GM12878 (cell line): ENCODE measurements at regions not wholly inside any gene's neighbourhood (a gene's known extent, or its start where the extent isn't known, plus 50 kb on each side); places are given as distances from the start of the nearest gene placed in this dataset.

Experiments
- ATAC-seq: fragments of 200-7000 bp; cut with Tn5 transposase; 3 replicates; pipeline ENCODE4 v1.9.1; 2020; ENCODE audit warnings: mild to moderate bottlenecking, moderate library complexity
- BruUV-seq: library from RNA; stranded (reverse); fragments of 400-500 nt; replicated peaks from 2 replicates; lab custom pipeline; 2021; lab: Mats Ljungman, UMichigan
- CTCF ChIA-PET: fragments of 300-600 bp; sonication (Branson Sonifier 250); formaldehyde crosslinking; extraction: SDS; loops from one replicate; lab custom pipeline; 2021; ENCODE audit warnings: inconsistent platforms; lab: Yijun Ruan, JAX
- POLR2A ChIA-PET: fragments of 350-600 bp; formaldehyde crosslinking; extraction: SDS; loops from one replicate; lab custom pipeline; 2021; ENCODE audit warnings: inconsistent platforms; lab: Charles Lee
- RAD21 ChIA-PET: fragments of 300-600 bp; sonication (Branson Sonifier 250); formaldehyde crosslinking; loops from one replicate; lab custom pipeline; 2023; ENCODE audit warnings: antibody characterized with exemption; ENCODE audit not compliant: unreplicated experiment; lab: Charles Lee
- SMC1A ChIA-PET: fragments of 300-600 bp; sonication (Branson Sonifier 250); formaldehyde crosslinking; loops from one replicate; lab custom pipeline; 2023; ENCODE audit not compliant: unreplicated experiment, uncharacterized antibody; lab: Charles Lee
- DNase-seq: peaks from one replicate; pipeline ENCODE4 v3.0.0-alpha.2; 2011; ENCODE audit warnings: low read depth, low spot score
- FAIRE-seq: peaks from 3 replicates; lab custom pipeline; 2011; peaks lifted over from hg19 to GRCh38; lab: Jason Lieb, UNC
- H2AFZ ChIP-seq: 2 replicates; pipeline ENCODE4 v1.6.0; 2011; ENCODE audit warnings: low read depth, low read length, control low read depth; ENCODE audit not compliant: control insufficient read depth
- H3K27ac ChIP-seq: 2 replicates; pipeline ENCODE4 v1.5.1; 2011; ENCODE audit warnings: control low read depth; ENCODE audit not compliant: control insufficient read depth, insufficient read depth
- H3K27me3 ChIP-seq, 2 experiments: replicated peaks in 1 of 2; 2 replicates each; pipeline versions ENCODE4 v1.6.0 to v1.6.1; 2011; ENCODE audit warnings: low read length in 1 of 2; ENCODE audit not compliant: control insufficient read depth in 2 of 2, insufficient read depth in 2 of 2
- H3K36me3 ChIP-seq, 2 experiments: 2 replicates each; pipeline ENCODE4 v1.5.1; 2011; ENCODE audit warnings: low read length in 1 of 2; ENCODE audit not compliant: control insufficient read depth in 2 of 2, insufficient read depth in 2 of 2
- H3K4me1 ChIP-seq: 2 replicates; pipeline ENCODE4 v1.6.1; 2011; ENCODE audit warnings: mild to moderate bottlenecking, low read length, moderate library complexity, mixed read lengths; ENCODE audit not compliant: control insufficient read depth, insufficient read depth
- H3K4me2 ChIP-seq: 2 replicates; pipeline ENCODE4 v1.6.0; 2011; ENCODE audit warnings: control low read depth; ENCODE audit not compliant: control insufficient read depth, insufficient read depth
- H3K4me3 ChIP-seq: fragments of 200-600 bp; sonication (generic); 2 replicates; pipeline ENCODE4 v1.5.1; 2016
- H3K79me2 ChIP-seq: 2 replicates; pipeline ENCODE4 v1.6.0; 2011; ENCODE audit warnings: low read length; ENCODE audit not compliant: control insufficient read depth, insufficient read depth
- H3K9ac ChIP-seq: 2 replicates; pipeline ENCODE4 v1.8.0; 2011; ENCODE audit warnings: low read length, control low read depth, mixed read lengths; ENCODE audit not compliant: control insufficient read depth, insufficient read depth
- H3K9me3 ChIP-seq: replicated peaks from 3 replicates; pipeline ENCODE4 v1.5.1; 2011; ENCODE audit warnings: mild to moderate bottlenecking, low read length; ENCODE audit not compliant: control insufficient read depth, insufficient read depth
- H4K20me1 ChIP-seq: 2 replicates; pipeline ENCODE4 v1.6.0; 2011; ENCODE audit not compliant: control insufficient read depth, insufficient read depth
- E2F4 ChIP-seq: IDR thresholded peaks from 2 replicates; pipeline ENCODE4 v1.6.1; 2012; ENCODE audit warnings: low read depth, low read length, improper control_type of control experiment
- MEF2A ChIP-seq: IDR thresholded peaks from 2 replicates; pipeline ENCODE4 v1.6.1; 2011; ENCODE audit warnings: low read depth, mild to moderate bottlenecking, low read length, moderate library complexity; ENCODE audit not compliant: insufficient read depth
- MEF2B ChIP-seq: fragments of 450-650 bp; IDR thresholded peaks from 2 replicates; pipeline ENCODE4 v1.6.1; 2018; ENCODE audit warnings: mild to moderate bottlenecking, moderate library complexity; ENCODE audit not compliant: partially characterized antibody, poor library complexity, severe bottlenecking
- MTA2 ChIP-seq: fragments of 450-650 bp; IDR thresholded peaks from 2 replicates; pipeline ENCODE4 v1.6.1; 2016; ENCODE audit warnings: low read depth, mild to moderate bottlenecking, moderate library complexity
- MYC ChIP-seq: IDR thresholded peaks from 2 replicates; pipeline ENCODE4 v1.6.1; 2011; ENCODE audit warnings: mild to moderate bottlenecking, low read length, moderate library complexity, inconsistent platforms; ENCODE audit not compliant: insufficient read depth, insufficient replicate concordance, insufficient read length, severe bottlenecking
- POLR2A ChIP-seq: IDR thresholded peaks from 2 replicates; pipeline ENCODE4 v1.6.1; 2011; ENCODE audit warnings: low read depth, mild to moderate bottlenecking, low read length
- TCF7 ChIP-seq: IDR thresholded peaks from 2 replicates; pipeline ENCODE4 v1.6.1; 2014; ENCODE audit warnings: antibody characterized with exemption, borderline replicate concordance
- ZNF622 ChIP-seq: fragments of 450-650 bp; IDR thresholded peaks from 2 replicates; pipeline ENCODE4 v1.6.1; 2017; ENCODE audit warnings: mild to moderate bottlenecking, inconsistent platforms
- WGBS: methylation state at CpG from one replicate; pipeline ENCODE4 v1.1.6; 2016; ENCODE audit warnings: low lambda C conversion rate; ENCODE audit not compliant: insufficient replicate concordance, insufficient coverage; ENCODE audit errors: missing lambda C conversion rate; 5-methylcytosine and 5-hydroxymethylcytosine counted together
- in situ Hi-C: fragments of 300-500 bp; cut with MboI; formaldehyde crosslinking; loops from 9 replicates; pipeline ENCODE4 v1.14.3; 2018; ENCODE audit warnings: mixed read lengths
- intact Hi-C: fragments of 100-400 bp; cut with micrococcal nuclease; formaldehyde crosslinking; loops from one replicate; pipeline ENCODE4 v1.14.2; 2022; ENCODE audit not compliant: unreplicated experiment
- TF ChIP-seq, protein P1 (sequence below): IDR thresholded peaks from 2 replicates; pipeline ENCODE4 v1.6.1; 2011; ENCODE audit warnings: borderline replicate concordance, low read depth, mild to moderate bottlenecking, moderate library complexity, mixed read lengths, low read length; ENCODE audit not compliant: insufficient read depth; ENCODE audit errors: extremely low read length

GRCh38 chr5:121264605-121265004, 587.1 kb upstream of the FTMT start:
- H4K20me1 ChIP-seq = no peaks in the 10 kb centered on the region
- TF ChIP-seq, protein P1, sequence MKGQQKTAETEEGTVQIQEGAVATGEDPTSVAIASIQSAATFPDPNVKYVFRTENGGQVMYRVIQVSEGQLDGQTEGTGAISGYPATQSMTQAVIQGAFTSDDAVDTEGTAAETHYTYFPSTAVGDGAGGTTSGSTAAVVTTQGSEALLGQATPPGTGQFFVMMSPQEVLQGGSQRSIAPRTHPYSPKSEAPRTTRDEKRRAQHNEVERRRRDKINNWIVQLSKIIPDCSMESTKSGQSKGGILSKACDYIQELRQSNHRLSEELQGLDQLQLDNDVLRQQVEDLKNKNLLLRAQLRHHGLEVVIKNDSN = no peak
- H3K4me1 ChIP-seq = no peaks in the 10 kb centered on the region
- H2AFZ ChIP-seq = no peak overlapping the region
- no peaks in the 10 kb centered on the region for H3K9me3 ChIP-seq
- no peak overlapping the region for H3K4me2 ChIP-seq
- BruUV-seq = no TSS peak
- no peak for DNase-seq
- RAD21 ChIA-PET = no interaction called here
- no peak overlapping the region for H3K27ac ChIP-seq
- intact Hi-C loops (no loop called here), in situ Hi-C loops (no loop called here)
- H3K27me3 ChIP-seq = no peaks in the 10 kb centered on the region
- POLR2A ChIA-PET = no interaction called here
- no peak overlapping the region for H3K9ac ChIP-seq
- 2% methylated on average over 3 of the region's 3 CpGs for WGBS
- H3K79me2 ChIP-seq = no peaks in the 10 kb centered on the region
- H3K36me3 ChIP-seq = no peaks in the 10 kb centered on the region
- H3K4me3 ChIP-seq = no peak overlapping the region
- FAIRE-seq = no peak
- no peak for ATAC-seq
- SMC1A ChIA-PET = no interaction called here
- CTCF ChIA-PET = no interaction called here

DNA sequence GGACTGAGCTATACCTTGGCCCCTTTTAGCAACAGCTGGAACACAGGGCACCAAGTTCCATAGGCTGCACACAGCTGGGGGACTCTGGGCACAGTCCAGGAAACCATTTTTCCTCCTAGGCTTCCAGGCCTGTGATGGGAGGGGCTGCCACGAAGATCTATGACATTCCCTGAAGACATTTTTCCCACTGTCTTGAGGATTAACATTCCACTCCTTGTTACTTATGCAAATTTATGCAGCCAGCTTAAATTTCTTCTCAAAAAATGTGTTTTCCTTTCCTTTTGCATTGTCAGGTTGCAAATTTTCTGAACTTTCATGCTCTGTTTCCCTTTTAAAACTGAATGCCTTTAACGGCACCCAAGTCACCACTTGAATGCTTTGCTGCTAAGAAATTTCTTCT, 580.1 kb upstream of the FTMT start:
- no peaks in the 10 kb centered on the region for H3K79me2 ChIP-seq
- H3K4me2 ChIP-seq = no peak overlapping the region
- ATAC-seq = no peak
- ChIA-PET POLR2A (no interaction called here), RAD21 (no interaction called here), SMC1A (no interaction called here), CTCF (interaction anchor here (0.8 kb wide), 1 partner anchor 16 kb away, joined by 3 read pairs; no protein-coding TSS in a partner anchor)
- no peak for FAIRE-seq
- H3K4me1 ChIP-seq = no peaks in the 10 kb centered on the region
- intact Hi-C loops (no loop called here), in situ Hi-C loops (no loop called here)
- no peak overlapping the region for H2AFZ ChIP-seq
- H4K20me1 ChIP-seq = no peaks in the 10 kb centered on the region
- no peaks in the 10 kb centered on the region for H3K9me3 ChIP-seq
- DNase-seq = no peak
- H3K27ac ChIP-seq = no peak overlapping the region
- H3K36me3 ChIP-seq = no peaks in the 10 kb centered on the region
- no peak overlapping the region for H3K4me3 ChIP-seq
- TF ChIP-seq MYC (no peak), MTA2 (no peak), MEF2A (no peak), MEF2B (no peak), E2F4 (no peak), TCF7 (no peak), POLR2A (no peak), ZNF622 (no peak)
- WGBS = 12% methylated on average over 2 of the region's 2 CpGs
- H3K9ac ChIP-seq = no peak overlapping the region
- BruUV-seq = no TSS peak
- no peaks in the 10 kb centered on the region for H3K27me3 ChIP-seq
